Neuronal stem cell (in vitro differentiated cells): ENCODE measurements at regions not wholly inside any gene's neighbourhood (a gene's known extent, or its start where the extent isn't known, plus 50 kb on each side); places are given as distances from the start of the nearest gene placed in this dataset.

Experiments
- DNase-seq: peaks from one replicate; pipeline ENCODE4 v3.0.0-alpha.2; 2013; ENCODE audit warnings: low spot score
- H2AFZ ChIP-seq: one replicate; pipeline ENCODE4 v1.6.1; 2013; ENCODE audit warnings: mild to moderate bottlenecking, low read length, inconsistent platforms
- H2AK5ac ChIP-seq: 2 replicates; pipeline ENCODE4 v1.6.1; 2013; ENCODE audit warnings: low read depth, mild to moderate bottlenecking, inconsistent platforms, low read length, moderate library complexity, mixed read lengths
- H2BK120ac ChIP-seq: 2 replicates; pipeline ENCODE4 v1.6.1; 2013; ENCODE audit warnings: low read depth, mild to moderate bottlenecking, inconsistent platforms, low read length, moderate library complexity, mixed read lengths
- H2BK12ac ChIP-seq: one replicate; pipeline ENCODE4 v1.6.1; 2013; ENCODE audit warnings: low read length, inconsistent platforms
- H2BK15ac ChIP-seq: 2 replicates; pipeline ENCODE4 v1.6.1; 2013; ENCODE audit warnings: mild to moderate bottlenecking, low read length, inconsistent platforms, mixed read lengths
- H2BK5ac ChIP-seq: one replicate; pipeline ENCODE4 v1.6.1; 2013; ENCODE audit warnings: inconsistent platforms, mild to moderate bottlenecking, low read length, moderate library complexity
- H3K14ac ChIP-seq: one replicate; pipeline ENCODE4 v1.6.1; 2013; ENCODE audit warnings: low read length, inconsistent platforms
- H3K18ac ChIP-seq: 2 replicates; pipeline ENCODE4 v1.6.1; 2013; ENCODE audit warnings: low read length, inconsistent platforms
- H3K23ac ChIP-seq: 2 replicates; pipeline ENCODE4 v1.6.1; 2013; ENCODE audit warnings: low read depth, mild to moderate bottlenecking, mixed read lengths, low read length, inconsistent platforms; ENCODE audit not compliant: poor library complexity
- H3K27ac ChIP-seq: replicated peaks from 3 replicates; pipeline ENCODE4 v1.5.1; 2013; ENCODE audit warnings: low read length, inconsistent platforms
- H3K27me3 ChIP-seq, 3 experiments: 2 replicates each; pipeline ENCODE4 v1.6.1; 2013; ENCODE audit warnings: low read length in 3 of 3, mild to moderate bottlenecking in 2 of 3, inconsistent platforms in 1 of 3, low read depth in 1 of 3, mixed read lengths in 1 of 3, moderate library complexity in 1 of 3; ENCODE audit not compliant: control insufficient read depth in 3 of 3, insufficient read depth in 3 of 3
- H3K36me3 ChIP-seq, 2 donors: replicated peaks in 1 of 2; 2 replicates each; pipeline ENCODE4 v1.6.1; 2013; ENCODE audit warnings: low read length in 2 of 2; ENCODE audit not compliant: control insufficient read depth in 2 of 2, insufficient read depth in 2 of 2
- H3K4ac ChIP-seq: 2 replicates; pipeline ENCODE4 v1.6.1; 2013; ENCODE audit warnings: inconsistent platforms, mild to moderate bottlenecking, low read length, moderate library complexity
- H3K4me1 ChIP-seq, 2 donors: 1 replicate in 1 of 2; 2 replicates in 1 of 2; pipeline ENCODE4 v1.6.1; 2013; ENCODE audit warnings: low read length in 2 of 2, low read depth in 1 of 2; ENCODE audit not compliant: control insufficient read depth in 2 of 2, insufficient read depth in 1 of 2
- H3K4me2 ChIP-seq: one replicate; pipeline ENCODE4 v1.6.1; 2013; ENCODE audit warnings: mild to moderate bottlenecking, low read length, inconsistent platforms; ENCODE audit not compliant: insufficient read depth, poor library complexity, severe bottlenecking
- H3K4me3 ChIP-seq, 2 donors: 2 replicates each; pipeline ENCODE4 v1.5.1; 2013; ENCODE audit warnings: low read length in 2 of 2, mild to moderate bottlenecking in 2 of 2, inconsistent platforms in 1 of 2, moderate library complexity in 1 of 2
- H3K79me1 ChIP-seq: one replicate; pipeline ENCODE4 v1.6.1; 2013; ENCODE audit warnings: low read depth, mild to moderate bottlenecking, inconsistent platforms, low read length, moderate library complexity
- H3K9ac ChIP-seq: one replicate; pipeline ENCODE4 v1.6.1; 2013; ENCODE audit warnings: mild to moderate bottlenecking, low read depth, low read length, inconsistent platforms; ENCODE audit not compliant: poor library complexity
- H3K9me3 ChIP-seq, 2 donors: replicated peaks in 1 of 2; 2 replicates each; pipeline versions ENCODE3 to v1.6.1; 2013; ENCODE audit warnings: low read length in 2 of 2, mild to moderate bottlenecking in 2 of 2, inconsistent platforms in 1 of 2, low read depth in 1 of 2, mixed read lengths in 1 of 2, moderate library complexity in 1 of 2; ENCODE audit not compliant: control insufficient read depth in 2 of 2, insufficient read depth in 1 of 2
- H4K8ac ChIP-seq: one replicate; pipeline ENCODE4 v1.6.1; 2013; ENCODE audit warnings: low read depth, mild to moderate bottlenecking, inconsistent platforms, low read length, moderate library complexity
- H4K91ac ChIP-seq: one replicate; pipeline ENCODE4 v1.6.1; 2013; ENCODE audit warnings: low read length, low read depth, mild to moderate bottlenecking, inconsistent platforms; ENCODE audit not compliant: poor library complexity
- WGBS, 2 donors: extraction: QIAGEN DNeasy Blood & Tissue Kit; methylation state at CpG; one replicate each; pipeline ENCODE4 v1.1.7; 2013; ENCODE audit warnings: missing lambda C conversion rate in 2 of 2, mixed read lengths in 1 of 2; ENCODE audit not compliant: insufficient read length in 2 of 2, insufficient replicate concordance in 1 of 2; ENCODE audit errors: extremely low coverage in 2 of 2; 5-methylcytosine and 5-hydroxymethylcytosine counted together

- no peak overlapping the region for H2BK15ac ChIP-seq
- H3K9ac ChIP-seq, result no peak overlapping the region
- H2BK120ac ChIP-seq, result no peak overlapping the region
- H3K4me3 ChIP-seq, result no peak overlapping the region
- H4K8ac ChIP-seq, result no peak overlapping the region
- H3K23ac ChIP-seq, result no peak overlapping the region
- H3K14ac ChIP-seq, result no peak overlapping the region
- no peak overlapping the region for H2AFZ ChIP-seq
- no peak for DNase-seq
- H2BK5ac ChIP-seq, result no peak overlapping the region
- H3K4ac ChIP-seq, result no peak overlapping the region
- peaks cover 2% of the 10 kb centered on the region for H3K79me1 ChIP-seq
- H4K91ac ChIP-seq, result no peak overlapping the region
- no peak overlapping the region for H3K4me2 ChIP-seq
- H2AK5ac ChIP-seq, result no peak overlapping the region
- no peak overlapping the region for H3K27ac ChIP-seq
- H3K9me3 ChIP-seq, result no peaks in the 10 kb centered on the region
- no peaks in the 10 kb centered on the region for H3K36me3 ChIP-seq
- H3K4me1 ChIP-seq, result no peaks in the 10 kb centered on the region
- no CpG with 5 or more reads among the region's 4 CpGs for WGBS, 2 donors
- no peaks in the 10 kb centered on the region for H3K27me3 ChIP-seq
- H3K18ac ChIP-seq, result no peak overlapping the region
- H2BK12ac ChIP-seq, result no peak overlapping the region
Measured at GRCh38 chr6:165173484-165173883, 135.9 kb downstream of the C6orf118 start.

- Histone ChIP-seq H3K27me3 (no peaks in the 10 kb centered on the region), H2BK5ac (no peak overlapping the region), H3K14ac (no peak overlapping the region), H2AFZ (no peak overlapping the region), H3K23ac (no peak overlapping the region), H3K9me3 (peaks cover 2 to 6% of the 10 kb centered on the region in 2 donors), H4K8ac (no peak overlapping the region), H3K79me1 (no peaks in the 10 kb centered on the region), H2BK120ac (no peak overlapping the region), H3K18ac (no peak overlapping the region), H2AK5ac (no peak overlapping the region), H3K36me3 (no peaks in the 10 kb centered on the region), H4K91ac (no peak overlapping the region), H3K4me3 (no peak overlapping the region), H3K4ac (no peak overlapping the region), H3K4me1 (no peaks in the 10 kb centered on the region), H2BK15ac (no peak overlapping the region), H3K9ac (no peak overlapping the region), H3K27ac (no peak overlapping the region), H2BK12ac (no peak overlapping the region), H3K4me2 (no peak overlapping the region)
- no peak for DNase-seq
- WGBS, 2 donors, result no CpG with 5 or more reads among the region's 4 CpGs
Measured at GRCh38 chr6:165167861-165168260, 141.5 kb downstream of the C6orf118 start.

GRCh38 chr6:165167311-165167710 is 142.1 kb downstream of the C6orf118 start:
- Histone ChIP-seq H3K4me2 (no peak overlapping the region), H3K18ac (no peak overlapping the region), H3K79me1 (no peaks in the 10 kb centered on the region), H3K14ac (no peak overlapping the region), H3K4me3 (no peak overlapping the region), H3K36me3 (no peaks in the 10 kb centered on the region), H3K9ac (no peak overlapping the region), H2AK5ac (no peak overlapping the region), H3K23ac (no peak overlapping the region), H3K4ac (no peak overlapping the region), H2BK120ac (no peak overlapping the region), H2BK12ac (no peak overlapping the region), H4K91ac (no peak overlapping the region), H3K9me3 (peaks cover 2 to 6% of the 10 kb centered on the region in 2 donors), H2BK15ac (no peak overlapping the region), H3K27ac (no peak overlapping the region), H4K8ac (no peak overlapping the region), H2BK5ac (no peak overlapping the region), H3K4me1 (no peaks in the 10 kb centered on the region), H3K27me3 (no peaks in the 10 kb centered on the region), H2AFZ (no peak overlapping the region)
- WGBS, 2 donors, result no CpG with 5 or more reads among the region's 2 CpGs
- DNase-seq, result no peak

- WGBS, 2 donors, result no CpG with 5 or more reads among the region's 1 CpG
- no peaks in the 10 kb centered on the region for H3K79me1 ChIP-seq
- H3K4ac ChIP-seq, result no peak overlapping the region
- H3K14ac ChIP-seq, result no peak overlapping the region
- H3K27ac ChIP-seq, result no peak overlapping the region
- no peak overlapping the region for H2BK15ac ChIP-seq
- no peak overlapping the region for H3K18ac ChIP-seq
- no peak overlapping the region for H4K91ac ChIP-seq
- no peak overlapping the region for H2BK12ac ChIP-seq
- no peak overlapping the region for H3K23ac ChIP-seq
- no peaks in the 10 kb centered on the region for H3K4me1 ChIP-seq
- no peak overlapping the region for H2BK120ac ChIP-seq
- H3K4me2 ChIP-seq, result no peak overlapping the region
- H2AFZ ChIP-seq, result no peak overlapping the region
- no peak overlapping the region for H2BK5ac ChIP-seq
- no peak for DNase-seq
- no peak overlapping the region for H3K9ac ChIP-seq
- no peak overlapping the region for H2AK5ac ChIP-seq
- H3K27me3 ChIP-seq, result no peaks in the 10 kb centered on the region
- no peak overlapping the region for H3K4me3 ChIP-seq
- no peaks in the 10 kb centered on the region for H3K36me3 ChIP-seq
- H3K9me3 ChIP-seq, result peaks cover 2 to 6% of the 10 kb centered on the region in 2 donors
- no peak overlapping the region for H4K8ac ChIP-seq
Measured at GRCh38 chr6:165163519-165163918, 145.9 kb downstream of the C6orf118 start.
